CD4-positive, CD25-positive, alpha-beta regulatory T cell (primary cell): ENCODE measurements at regions not wholly inside any gene's neighbourhood (a gene's known extent, or its start where the extent isn't known, plus 50 kb on each side); places are given as distances from the start of the nearest gene placed in this dataset.
"Not testable (repeated sequence)": the region's sequence is repeated elsewhere in the genome, so short reads cannot be mapped to it uniquely, and the experiment has no call there.

Source experiments
- ATAC-seq, 2 donors: fragments of 150-1000 bp; cut with Tn5 transposase; one replicate each; pipeline ENCODE4 v1.10.0; 2021; ENCODE audit warnings: low read depth in 2 of 2, moderate number of reproducible peaks in 2 of 2, moderate library complexity in 1 of 2
- DNase-seq, 3 donors: peaks; one replicate each; pipeline versions ENCODE4 v3.0.0 to v3.0.0-alpha.2; 2012 to 2022; ENCODE audit warnings: mixed read lengths in 1 of 3
- H3K27ac ChIP-seq: one replicate; pipeline ENCODE4 v1.7.0; 2013; ENCODE audit warnings: mild to moderate bottlenecking, low read length; ENCODE audit not compliant: insufficient read depth, poor library complexity, severe bottlenecking
- H3K27me3 ChIP-seq: one replicate; pipeline ENCODE4 v1.7.0; 2013; ENCODE audit warnings: low read length; ENCODE audit not compliant: control insufficient read depth, insufficient read depth
- H3K36me3 ChIP-seq: one replicate; pipeline ENCODE4 v1.7.0; 2013; ENCODE audit warnings: mild to moderate bottlenecking, low read length, moderate library complexity; ENCODE audit not compliant: control insufficient read depth, insufficient read depth
- H3K4me1 ChIP-seq: 2 replicates; pipeline ENCODE4 v1.7.0; 2013; ENCODE audit warnings: mild to moderate bottlenecking, low read length; ENCODE audit not compliant: insufficient read depth, control insufficient read depth, poor library complexity, severe bottlenecking
- H3K4me3 ChIP-seq: one replicate; pipeline ENCODE4 v1.7.0; 2013; ENCODE audit warnings: low read depth, mild to moderate bottlenecking, low read length, moderate library complexity
- H3K9me3 ChIP-seq, 2 experiments: 1 replicate in 1 of 2; 2 replicates in 1 of 2; pipeline ENCODE4 v1.7.0; 2013; ENCODE audit warnings: low read length in 2 of 2, mild to moderate bottlenecking in 1 of 2, moderate library complexity in 1 of 2; ENCODE audit not compliant: control insufficient read depth in 2 of 2
- H3K27ac Mint-ChIP-seq, 3 donors: one replicate each; pipeline ENCODE4 v1.8.0; 2020 to 2022; ENCODE audit warnings: mild to moderate bottlenecking in 3 of 3, mixed read lengths in 3 of 3, moderate library complexity in 2 of 3
- H3K27me3 Mint-ChIP-seq: one replicate; pipeline ENCODE4 v1.8.0; 2022; ENCODE audit warnings: mild to moderate bottlenecking, mixed read lengths
- H3K36me3 Mint-ChIP-seq: one replicate; pipeline ENCODE4 v1.8.0; 2020; ENCODE audit warnings: mixed read lengths
- H3K4me1 Mint-ChIP-seq, 4 donors: one replicate each; pipeline ENCODE4 v1.8.0; 2020 to 2022; ENCODE audit warnings: mixed read lengths in 4 of 4, mild to moderate bottlenecking in 1 of 4
- H3K4me3 Mint-ChIP-seq, 4 donors: one replicate each; pipeline ENCODE4 v1.8.0; 2020 to 2022; ENCODE audit warnings: mild to moderate bottlenecking in 4 of 4, mixed read lengths in 4 of 4, moderate library complexity in 3 of 4
- H3K9me3 Mint-ChIP-seq, 7 donors: one replicate each; pipeline ENCODE4 v1.8.0; 2020 to 2022; ENCODE audit warnings: mixed read lengths in 7 of 7, mild to moderate bottlenecking in 3 of 7, moderate library complexity in 2 of 7

GRCh38 chr6:163701762-163702161 lies 287.2 kb downstream of the QKI start:
- no peaks in the 10 kb centered on the region for H3K27me3 ChIP-seq
- Mint-ChIP-seq H3K4me1 (no peaks in the 10 kb centered on the region), H3K36me3 (no peaks in the 10 kb centered on the region), H3K4me3 (no peak overlapping the region), H3K9me3 (no peaks in the 10 kb centered on the region), H3K27ac (peak overlapping the region in 1 of 3 donors; percentile 70), H3K27me3 (no peaks in the 10 kb centered on the region)
- H3K4me3 ChIP-seq: no peak overlapping the region
- ATAC-seq (no peak), DNase-seq (peak in 1 of 3 donors; percentile 7)
- no peak overlapping the region for H3K27ac ChIP-seq
- H3K4me1 ChIP-seq: no peaks in the 10 kb centered on the region
- no peaks in the 10 kb centered on the region for H3K9me3 ChIP-seq
- no peaks in the 10 kb centered on the region for H3K36me3 ChIP-seq

DNA sequence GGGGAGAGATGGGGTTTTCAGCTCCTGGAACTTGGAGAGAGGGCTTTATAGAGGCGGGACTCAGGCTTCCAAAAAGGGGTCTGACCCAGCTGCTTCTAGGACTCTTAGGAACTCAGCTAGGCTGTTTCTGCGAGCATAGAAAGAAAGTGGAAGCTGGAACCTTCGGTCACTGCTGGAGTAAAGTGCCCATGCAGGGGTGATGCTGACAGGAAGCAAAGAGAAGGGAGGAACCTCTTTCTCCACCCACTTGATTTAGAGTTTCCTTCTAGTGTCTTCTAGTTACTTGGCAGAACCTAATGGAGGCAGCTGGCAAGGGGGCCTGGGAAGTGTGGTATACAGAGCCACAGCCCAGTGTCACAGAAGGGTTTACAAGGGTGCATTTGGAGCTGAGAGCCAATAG lies 283.6 kb downstream of the QKI start:
- no peaks in the 10 kb centered on the region for H3K9me3 ChIP-seq
- H3K36me3 Mint-ChIP-seq: no peaks in the 10 kb centered on the region
- no peaks in the 10 kb centered on the region for H3K9me3 Mint-ChIP-seq
- ATAC-seq (no peak), DNase-seq (no peak)
- no peaks in the 10 kb centered on the region for H3K27me3 Mint-ChIP-seq
- H3K36me3 ChIP-seq: no peaks in the 10 kb centered on the region
- H3K27me3 ChIP-seq: no peaks in the 10 kb centered on the region
- H3K27ac ChIP-seq: no peak overlapping the region
- H3K4me3 Mint-ChIP-seq: no peak overlapping the region
- no peak overlapping the region for H3K27ac Mint-ChIP-seq
- no peak overlapping the region for H3K4me3 ChIP-seq
- H3K4me1 ChIP-seq: no peaks in the 10 kb centered on the region
- H3K4me1 Mint-ChIP-seq: no peaks in the 10 kb centered on the region

GRCh38 chr6:163696311-163696710 lies 281.8 kb downstream of the QKI start:
- not testable (repeated sequence) for H3K4me1 Mint-ChIP-seq, H3K27me3 ChIP-seq, ATAC-seq, H3K4me1 ChIP-seq, H3K36me3 Mint-ChIP-seq, H3K27ac Mint-ChIP-seq, H3K27me3 Mint-ChIP-seq, DNase-seq, H3K4me3 Mint-ChIP-seq, H3K4me3 ChIP-seq, H3K9me3 Mint-ChIP-seq, H3K27ac ChIP-seq, H3K36me3 ChIP-seq, H3K9me3 ChIP-seq

- H3K27ac Mint-ChIP-seq: no peak overlapping the region
- no peaks in the 10 kb centered on the region for H3K36me3 Mint-ChIP-seq
- no peaks in the 10 kb centered on the region for H3K4me1 Mint-ChIP-seq
- Histone ChIP-seq H3K27me3 (no peaks in the 10 kb centered on the region), H3K36me3 (no peaks in the 10 kb centered on the region), H3K9me3 (no peaks in the 10 kb centered on the region), H3K4me3 (no peak overlapping the region), H3K27ac (no peak overlapping the region), H3K4me1 (no peaks in the 10 kb centered on the region)
- H3K27me3 Mint-ChIP-seq: no peaks in the 10 kb centered on the region
- DNase-seq (no peak), ATAC-seq (no peak)
- H3K9me3 Mint-ChIP-seq: no peaks in the 10 kb centered on the region
- no peak overlapping the region for H3K4me3 Mint-ChIP-seq
These were observed 280.9 kb downstream of the QKI start for GRCh38 chr6:163695414-163695864.

DNA sequence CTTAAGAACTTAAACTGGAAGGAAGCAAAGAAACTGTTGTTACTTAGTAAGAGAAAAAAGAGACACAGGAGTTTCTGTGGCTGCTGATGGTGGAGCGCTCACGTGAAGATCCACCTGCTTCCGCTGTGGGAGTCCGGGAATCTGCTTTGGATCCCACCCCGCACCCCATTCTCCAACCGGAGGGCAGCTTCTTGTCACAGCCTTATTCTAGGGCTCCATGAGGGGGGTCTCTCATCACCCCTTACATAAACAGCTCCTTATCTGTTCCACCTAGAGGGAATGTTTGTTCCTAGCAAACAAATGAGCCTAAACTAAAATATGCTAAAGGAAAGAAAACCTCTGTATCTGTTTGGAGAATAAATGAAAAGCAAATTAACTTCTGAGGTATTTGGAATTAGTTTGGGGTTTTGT lies 280.5 kb downstream of the QKI start:
- Histone ChIP-seq H3K4me1 (no peaks in the 10 kb centered on the region), H3K4me3 (no peak overlapping the region), H3K27ac (no peak overlapping the region), H3K9me3 (no peaks in the 10 kb centered on the region), H3K27me3 (no peaks in the 10 kb centered on the region), H3K36me3 (no peaks in the 10 kb centered on the region)
- ATAC-seq (no peak), DNase-seq (no peak)
- Mint-ChIP-seq H3K27ac (no peak overlapping the region), H3K9me3 (no peaks in the 10 kb centered on the region), H3K4me3 (no peak overlapping the region), H3K27me3 (no peaks in the 10 kb centered on the region), H3K4me1 (no peaks in the 10 kb centered on the region), H3K36me3 (no peaks in the 10 kb centered on the region)

GRCh38 chr6:163694072-163694471 lies 279.6 kb downstream of the QKI start:
- Histone ChIP-seq H3K4me1 (no peaks in the 10 kb centered on the region), H3K9me3 (no peaks in the 10 kb centered on the region), H3K4me3 (no peak overlapping the region), H3K27ac (no peak overlapping the region), H3K36me3 (no peaks in the 10 kb centered on the region), H3K27me3 (no peaks in the 10 kb centered on the region)
- ATAC-seq: no peak
- Mint-ChIP-seq H3K4me3 (no peak overlapping the region), H3K4me1 (no peaks in the 10 kb centered on the region), H3K27me3 (no peaks in the 10 kb centered on the region), H3K9me3 (no peaks in the 10 kb centered on the region), H3K27ac (no peak overlapping the region), H3K36me3 (no peaks in the 10 kb centered on the region)
- DNase-seq: no peak

GRCh38 chr6:163691049-163691448 lies 276.5 kb downstream of the QKI start:
- Histone ChIP-seq H3K4me3 (no peak overlapping the region), H3K4me1 (no peaks in the 10 kb centered on the region), H3K9me3 (no peaks in the 10 kb centered on the region), H3K27ac (no peak overlapping the region), H3K27me3 (no peaks in the 10 kb centered on the region), H3K36me3 (no peaks in the 10 kb centered on the region)
- ATAC-seq: no peak
- no peaks in the 10 kb centered on the region for H3K36me3 Mint-ChIP-seq
- H3K4me1 Mint-ChIP-seq: no peaks in the 10 kb centered on the region
- no peaks in the 10 kb centered on the region for H3K9me3 Mint-ChIP-seq
- no peak overlapping the region for H3K4me3 Mint-ChIP-seq
- no peak for DNase-seq
- H3K27me3 Mint-ChIP-seq: no peaks in the 10 kb centered on the region
- H3K27ac Mint-ChIP-seq: no peak overlapping the region

GRCh38 chr6:163688739-163689362 lies 274.3 kb downstream of the QKI start:
- no peak overlapping the region for H3K4me3 Mint-ChIP-seq
- no peak overlapping the region for H3K27ac Mint-ChIP-seq
- ATAC-seq (no peak), DNase-seq (no peak)
- no peaks in the 10 kb centered on the region for H3K36me3 Mint-ChIP-seq
- H3K9me3 Mint-ChIP-seq: peaks cover 0 to 1% (median 0%) of the 10 kb centered on the region in 7 donors
- Histone ChIP-seq H3K36me3 (no peaks in the 10 kb centered on the region), H3K4me3 (no peak overlapping the region), H3K27ac (no peak overlapping the region), H3K9me3 (no peaks in the 10 kb centered on the region), H3K4me1 (no peaks in the 10 kb centered on the region), H3K27me3 (peaks cover under 1% of the 10 kb centered on the region)
- no peaks in the 10 kb centered on the region for H3K4me1 Mint-ChIP-seq
- H3K27me3 Mint-ChIP-seq: peaks cover 5% of the 10 kb centered on the region
